GM12873 (cell line): ENCODE measurements at regions not wholly inside any gene's neighbourhood (a gene's known extent, or its start where the extent isn't known, plus 50 kb on each side); places are given as distances from the start of the nearest gene placed in this dataset.

Experiments
- TF ChIP-seq, protein P1 (sequence below): IDR thresholded peaks from 2 replicates; pipeline ENCODE4 v1.5.1; 2012; ENCODE audit warnings: low read depth, mild to moderate bottlenecking, moderate library complexity, low read length, control low read depth; ENCODE audit not compliant: insufficient read depth; ENCODE audit errors: missing control alignments

GRCh38 chr6:170137176-170137891, 153.5 kb downstream of the DLL1 start:
- TF ChIP-seq, protein P1, sequence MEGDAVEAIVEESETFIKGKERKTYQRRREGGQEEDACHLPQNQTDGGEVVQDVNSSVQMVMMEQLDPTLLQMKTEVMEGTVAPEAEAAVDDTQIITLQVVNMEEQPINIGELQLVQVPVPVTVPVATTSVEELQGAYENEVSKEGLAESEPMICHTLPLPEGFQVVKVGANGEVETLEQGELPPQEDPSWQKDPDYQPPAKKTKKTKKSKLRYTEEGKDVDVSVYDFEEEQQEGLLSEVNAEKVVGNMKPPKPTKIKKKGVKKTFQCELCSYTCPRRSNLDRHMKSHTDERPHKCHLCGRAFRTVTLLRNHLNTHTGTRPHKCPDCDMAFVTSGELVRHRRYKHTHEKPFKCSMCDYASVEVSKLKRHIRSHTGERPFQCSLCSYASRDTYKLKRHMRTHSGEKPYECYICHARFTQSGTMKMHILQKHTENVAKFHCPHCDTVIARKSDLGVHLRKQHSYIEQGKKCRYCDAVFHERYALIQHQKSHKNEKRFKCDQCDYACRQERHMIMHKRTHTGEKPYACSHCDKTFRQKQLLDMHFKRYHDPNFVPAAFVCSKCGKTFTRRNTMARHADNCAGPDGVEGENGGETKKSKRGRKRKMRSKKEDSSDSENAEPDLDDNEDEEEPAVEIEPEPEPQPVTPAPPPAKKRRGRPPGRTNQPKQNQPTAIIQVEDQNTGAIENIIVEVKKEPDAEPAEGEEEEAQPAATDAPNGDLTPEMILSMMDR, result no peak

DNA sequence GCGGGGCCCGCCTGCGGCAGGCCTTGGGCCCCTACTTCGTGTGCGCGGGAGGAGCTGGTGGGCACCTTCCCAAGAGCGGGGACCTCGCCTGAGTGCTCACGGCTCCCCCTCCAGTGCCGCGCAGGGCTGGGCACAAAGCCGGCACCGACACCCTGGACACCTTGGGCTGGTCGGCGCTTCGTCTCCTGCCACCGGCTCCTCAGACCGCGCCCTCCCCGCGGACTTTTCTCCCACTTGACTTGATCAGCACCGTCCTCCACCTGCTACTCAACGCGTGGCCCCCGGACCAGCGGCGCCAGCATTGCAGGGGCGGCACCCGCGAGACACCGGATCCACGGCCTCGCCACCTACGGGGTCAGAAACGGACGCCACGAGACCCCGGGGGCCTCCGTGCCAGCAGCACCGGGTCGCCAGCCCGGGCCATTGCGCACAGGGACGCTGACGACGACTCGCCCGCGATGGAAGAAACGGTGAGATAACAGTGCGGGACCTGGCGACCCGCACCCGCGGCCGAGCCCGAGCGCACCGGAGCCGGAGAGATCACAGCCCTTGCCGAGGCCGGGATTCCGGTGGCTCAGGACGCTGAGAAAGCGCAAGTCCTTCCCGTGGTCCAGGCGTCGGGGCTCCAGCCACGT, 154.2 kb downstream of the DLL1 start:
- TF ChIP-seq, protein P1, result no peak

GRCh38 chr6:170135821-170136471, 154.9 kb downstream of the DLL1 start:
- TF ChIP-seq, protein P1, result no peak

DNA sequence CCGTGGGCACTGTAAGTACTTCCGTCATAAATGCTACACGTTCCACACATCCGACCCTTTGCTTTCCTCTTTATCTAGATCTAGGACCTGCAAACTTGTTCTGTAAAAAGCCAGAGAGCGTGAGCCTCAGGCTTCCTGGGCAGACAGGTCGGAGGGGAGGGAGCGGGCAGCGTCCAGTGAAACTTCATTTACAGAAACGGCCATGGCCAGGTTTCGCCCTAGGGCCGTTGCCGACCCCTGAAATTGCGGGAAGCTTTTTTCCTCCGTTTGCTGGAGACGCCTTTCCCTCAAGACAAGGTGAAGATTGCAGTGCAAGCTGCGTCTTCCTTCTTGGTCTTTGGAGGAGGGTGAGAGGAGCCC, 155.4 kb downstream of the DLL1 start:
- TF ChIP-seq, protein P1, result no peak

DNA sequence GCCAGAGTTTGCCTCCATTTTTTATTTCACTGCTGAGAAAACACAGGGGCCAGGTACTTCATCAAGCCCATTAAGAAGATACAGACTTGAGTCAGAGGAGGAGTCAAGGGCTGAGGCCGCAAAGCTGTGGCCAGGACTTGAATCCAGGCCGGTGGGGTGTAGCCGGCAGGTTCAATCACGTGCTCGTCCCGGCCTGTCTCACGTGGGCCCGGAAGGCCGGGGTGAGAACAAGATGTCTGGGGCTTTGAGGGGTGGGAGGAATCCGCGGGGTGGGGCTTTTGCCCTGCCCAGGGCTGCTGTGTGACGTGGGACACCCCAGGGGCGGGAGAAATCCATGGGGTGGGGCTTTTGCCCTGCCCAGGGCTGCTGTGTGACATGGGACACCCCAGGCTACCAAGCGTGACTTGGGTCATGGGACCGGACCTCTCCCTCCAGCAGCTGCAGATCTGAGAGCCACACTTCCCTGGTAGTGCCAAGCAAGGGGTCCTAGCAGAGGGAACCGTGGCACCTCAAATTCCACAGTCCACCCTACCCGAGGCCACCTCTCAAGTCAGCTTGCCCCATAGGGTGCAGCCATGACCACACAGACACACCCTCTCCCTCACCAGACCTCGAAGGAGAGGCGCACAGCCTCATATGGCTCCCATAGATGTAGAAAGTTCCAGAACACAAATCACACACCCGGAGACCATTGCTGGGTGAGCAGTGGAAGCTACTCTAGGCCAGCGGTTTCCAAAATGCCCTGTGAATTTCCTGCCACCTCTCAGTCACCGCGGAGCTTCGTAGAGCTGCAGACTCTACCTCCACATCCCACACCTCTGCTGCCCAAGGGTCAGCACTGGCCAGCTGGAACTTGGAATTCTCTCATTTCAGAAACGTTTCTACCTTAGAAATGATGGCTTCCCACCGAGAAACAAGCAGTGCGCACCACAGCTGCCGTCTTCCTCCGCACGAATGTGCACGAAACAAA, 156.1 kb downstream of the DLL1 start:
- TF ChIP-seq, protein P1, result no peak

DNA sequence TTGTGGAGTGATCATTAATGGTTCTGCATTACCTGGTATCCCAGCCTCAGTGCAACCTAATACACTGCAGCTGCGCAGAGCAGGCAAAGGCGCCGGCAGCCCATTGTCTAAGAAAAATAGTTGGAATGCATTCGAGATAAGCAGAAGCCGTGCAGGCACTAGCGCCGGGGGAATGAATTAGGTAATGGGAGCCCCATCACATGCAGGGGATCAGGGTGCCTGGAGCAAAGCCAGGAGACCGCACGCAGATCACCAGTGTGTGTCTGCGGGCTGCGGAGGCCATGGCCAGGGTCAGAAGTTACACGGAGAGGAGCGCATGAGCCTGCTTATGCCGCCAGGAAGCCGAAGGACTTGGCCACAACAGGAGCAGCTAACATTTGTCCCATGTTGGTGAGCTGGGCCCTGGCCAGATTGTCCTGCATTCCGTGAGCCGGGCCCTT, 156.8 kb downstream of the DLL1 start:
- TF ChIP-seq, protein P1, result no peak
